Loucy (cell line): ENCODE measurements at regions not wholly inside any gene's neighbourhood (a gene's known extent, or its start where the extent isn't known, plus 50 kb on each side); places are given as distances from the start of the nearest gene placed in this dataset.
"Not testable (repeated sequence)": the region's sequence is repeated elsewhere in the genome, so short reads cannot be mapped to it uniquely, and the experiment has no call there.

Source experiments
- H2AFZ ChIP-seq: fragments of 200-600 bp; sonication (generic); 2 replicates; pipeline ENCODE4 v1.6.0; 2016; ENCODE audit warnings: antibody characterized with exemption, mild to moderate bottlenecking, low read length, moderate library complexity
- H3F3A ChIP-seq: fragments of 200-600 bp; 2 replicates; pipeline ENCODE4 v1.6.0; 2016; ENCODE audit warnings: antibody characterized with exemption, low read depth, mild to moderate bottlenecking
- H3K27me3 ChIP-seq: fragments of 200-600 bp; sonication (generic); 2 replicates; pipeline ENCODE4 v1.6.1; 2014; ENCODE audit warnings: low read length, mild to moderate bottlenecking; ENCODE audit not compliant: insufficient read depth, poor library complexity, severe bottlenecking
- H3K36me3 ChIP-seq: fragments of 200-600 bp; sonication (generic); 2 replicates; pipeline ENCODE4 v1.6.1; 2016; ENCODE audit warnings: low read length; ENCODE audit not compliant: insufficient read depth
- H3K4me1 ChIP-seq: fragments of 200-600 bp; sonication (generic); 2 replicates; pipeline ENCODE4 v1.5.1; 2014; ENCODE audit warnings: low read length, mild to moderate bottlenecking; ENCODE audit not compliant: insufficient read depth, poor library complexity, severe bottlenecking
- H3K4me2 ChIP-seq: fragments of 200-600 bp; sonication (generic); 2 replicates; pipeline ENCODE4 v1.6.0; 2014; ENCODE audit warnings: antibody characterized with exemption, low read length, low read depth, mild to moderate bottlenecking; ENCODE audit not compliant: poor library complexity, severe bottlenecking
- H3K4me3 ChIP-seq: fragments of 200-600 bp; sonication (generic); 2 replicates; pipeline ENCODE4 v1.5.1; 2014; ENCODE audit warnings: low read length, mild to moderate bottlenecking, mixed read lengths; ENCODE audit not compliant: poor library complexity, severe bottlenecking
- H3K79me2 ChIP-seq: fragments of 200-600 bp; sonication (generic); 2 replicates; pipeline ENCODE4 v1.6.1; 2014; ENCODE audit warnings: low read length; ENCODE audit not compliant: insufficient read depth
- H3K9ac ChIP-seq: fragments of 200-600 bp; sonication (generic); 2 replicates; pipeline ENCODE4 v1.6.0; 2014; ENCODE audit warnings: mild to moderate bottlenecking, low read depth, low read length, moderate library complexity; ENCODE audit not compliant: poor library complexity, severe bottlenecking
- H3K9me2 ChIP-seq: fragments of 200-600 bp; sonication (generic); replicated peaks from 2 replicates; pipeline ENCODE4 v1.6.1; 2016; ENCODE audit warnings: low read depth, low read length, mixed read lengths
- H3K9me3 ChIP-seq: fragments of 200-600 bp; sonication (generic); 2 replicates; pipeline ENCODE4 v1.6.1; 2014; ENCODE audit warnings: mild to moderate bottlenecking, antibody characterized with exemption, low read length, low read depth; ENCODE audit not compliant: insufficient read depth
- H4K20me1 ChIP-seq: fragments of 200-600 bp; sonication (generic); 2 replicates; pipeline ENCODE4 v1.6.0; 2014; ENCODE audit warnings: antibody characterized with exemption, low read length, mild to moderate bottlenecking; ENCODE audit not compliant: insufficient read depth, poor library complexity, severe bottlenecking
- EZH2phosphoT487 ChIP-seq: fragments of 200-600 bp; IDR thresholded peaks from 2 replicates; pipeline ENCODE4 v1.6.1; 2018; ENCODE audit warnings: antibody characterized with exemption, mild to moderate bottlenecking, moderate library complexity, borderline replicate concordance
- TF ChIP-seq, protein P1 (sequence below): fragments of 200-600 bp; sonication (generic); conservative IDR thresholded peaks from 2 replicates; pipeline ENCODE4 v1.5.1; 2014; ENCODE audit warnings: mild to moderate bottlenecking, antibody characterized with exemption, low read length

DNA sequence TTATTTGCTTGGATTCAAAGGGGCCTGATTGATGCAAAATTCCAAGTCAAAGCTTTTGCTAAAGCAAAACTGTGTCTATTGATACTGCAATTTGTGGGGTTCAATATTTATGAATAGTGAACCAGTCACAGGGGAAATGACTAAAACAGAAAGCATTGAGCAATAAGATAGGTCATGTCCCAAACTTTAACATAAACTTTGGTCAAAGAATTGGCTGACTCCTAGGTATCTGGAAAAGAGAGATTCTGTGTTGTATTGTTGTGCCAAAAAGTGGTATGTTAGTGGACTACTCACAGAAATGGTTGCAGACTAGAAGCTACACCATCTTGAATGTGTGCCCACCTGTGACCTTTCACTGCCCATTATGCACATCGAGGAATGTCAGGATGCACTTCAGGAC, 585.5 kb upstream of the RGMB start:
- no peaks in the 10 kb centered on the region for H3K27me3 ChIP-seq
- no peak overlapping the region for H2AFZ ChIP-seq
- no peaks in the 10 kb centered on the region for H3K9me2 ChIP-seq
- no peaks in the 10 kb centered on the region for H3K4me1 ChIP-seq
- H4K20me1 ChIP-seq: no peaks in the 10 kb centered on the region
- H3K4me3 ChIP-seq: no peak overlapping the region
- TF ChIP-seq, protein P1, sequence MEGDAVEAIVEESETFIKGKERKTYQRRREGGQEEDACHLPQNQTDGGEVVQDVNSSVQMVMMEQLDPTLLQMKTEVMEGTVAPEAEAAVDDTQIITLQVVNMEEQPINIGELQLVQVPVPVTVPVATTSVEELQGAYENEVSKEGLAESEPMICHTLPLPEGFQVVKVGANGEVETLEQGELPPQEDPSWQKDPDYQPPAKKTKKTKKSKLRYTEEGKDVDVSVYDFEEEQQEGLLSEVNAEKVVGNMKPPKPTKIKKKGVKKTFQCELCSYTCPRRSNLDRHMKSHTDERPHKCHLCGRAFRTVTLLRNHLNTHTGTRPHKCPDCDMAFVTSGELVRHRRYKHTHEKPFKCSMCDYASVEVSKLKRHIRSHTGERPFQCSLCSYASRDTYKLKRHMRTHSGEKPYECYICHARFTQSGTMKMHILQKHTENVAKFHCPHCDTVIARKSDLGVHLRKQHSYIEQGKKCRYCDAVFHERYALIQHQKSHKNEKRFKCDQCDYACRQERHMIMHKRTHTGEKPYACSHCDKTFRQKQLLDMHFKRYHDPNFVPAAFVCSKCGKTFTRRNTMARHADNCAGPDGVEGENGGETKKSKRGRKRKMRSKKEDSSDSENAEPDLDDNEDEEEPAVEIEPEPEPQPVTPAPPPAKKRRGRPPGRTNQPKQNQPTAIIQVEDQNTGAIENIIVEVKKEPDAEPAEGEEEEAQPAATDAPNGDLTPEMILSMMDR: no peak
- no peak for TF ChIP-seq EZH2phosphoT487
- no peaks in the 10 kb centered on the region for H3K9me3 ChIP-seq
- no peaks in the 10 kb centered on the region for H3K79me2 ChIP-seq
- no peak overlapping the region for H3K4me2 ChIP-seq
- H3K36me3 ChIP-seq: no peaks in the 10 kb centered on the region
- no peak overlapping the region for H3K9ac ChIP-seq
- H3F3A ChIP-seq: no peaks in the 10 kb centered on the region

DNA sequence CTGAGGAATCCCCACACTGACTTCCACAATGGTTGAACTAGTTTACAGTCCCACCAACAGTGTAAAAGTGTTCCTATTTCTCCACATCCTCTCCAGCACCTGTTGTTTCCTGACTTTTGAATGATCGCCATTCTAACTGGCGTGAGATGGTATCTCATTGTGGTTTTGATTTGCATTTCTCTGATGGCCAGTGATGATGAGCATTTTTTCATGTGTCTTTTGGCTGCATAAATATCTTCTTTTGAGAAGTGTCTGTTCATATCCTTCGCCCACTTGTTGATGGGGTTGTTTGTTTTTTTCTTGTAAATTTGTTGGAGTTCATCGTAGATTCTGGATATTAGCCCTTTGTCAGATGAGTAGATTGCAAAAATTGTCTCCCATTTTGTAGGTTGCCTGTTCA, 583.1 kb upstream of the RGMB start:
- not testable (repeated sequence) for H3K79me2 ChIP-seq, H3K9me2 ChIP-seq, H4K20me1 ChIP-seq, H3K9me3 ChIP-seq, H3F3A ChIP-seq, H3K4me3 ChIP-seq, H3K9ac ChIP-seq, H3K36me3 ChIP-seq, H2AFZ ChIP-seq, H3K4me2 ChIP-seq, H3K4me1 ChIP-seq, H3K27me3 ChIP-seq

DNA sequence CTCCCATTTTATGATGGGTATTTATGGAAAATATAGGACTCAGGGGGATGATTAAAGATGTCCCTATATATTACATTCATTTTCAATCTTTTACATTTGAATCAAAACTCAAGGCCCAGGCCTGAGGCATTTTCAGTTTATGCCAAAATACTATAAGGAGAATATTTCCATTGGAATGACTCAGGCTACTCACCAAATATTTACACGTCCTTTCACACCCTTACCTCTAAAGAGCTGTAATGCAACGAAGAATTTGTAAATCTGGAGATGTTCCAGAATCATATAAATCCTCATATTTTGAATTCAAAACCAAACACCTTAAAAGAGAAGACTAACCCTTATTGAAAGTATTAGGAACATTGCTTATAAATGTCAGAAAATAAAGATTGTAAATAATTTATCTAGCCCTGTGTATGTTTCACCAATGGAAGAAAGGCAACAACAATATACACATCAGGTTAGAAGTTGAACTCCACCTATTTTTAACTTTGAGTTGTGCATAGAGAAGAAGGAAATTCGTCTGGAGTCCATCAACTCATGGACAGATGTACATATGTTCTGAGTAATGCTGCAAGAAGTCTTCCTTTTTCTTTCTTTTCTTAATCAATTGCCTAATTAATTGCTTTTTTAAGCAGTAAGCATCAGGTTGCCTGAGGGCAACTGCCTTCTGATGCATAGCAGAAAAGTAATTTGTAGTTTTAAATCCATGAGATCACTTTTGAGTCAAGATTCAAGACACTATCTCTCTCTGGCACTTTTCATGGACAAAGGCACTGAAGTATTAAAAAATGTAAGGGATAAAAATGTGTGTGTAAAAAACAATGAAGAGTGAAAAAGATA, 579.3 kb upstream of the RGMB start:
- TF ChIP-seq EZH2phosphoT487: no peak
- TF ChIP-seq, protein P1: no peak
- H3K9me3 ChIP-seq: no peaks in the 10 kb centered on the region
- no peaks in the 10 kb centered on the region for H3K27me3 ChIP-seq
- H3K79me2 ChIP-seq: no peaks in the 10 kb centered on the region
- no peak overlapping the region for H3K4me3 ChIP-seq
- H3K36me3 ChIP-seq: no peaks in the 10 kb centered on the region
- no peak overlapping the region for H3K4me2 ChIP-seq
- no peaks in the 10 kb centered on the region for H3F3A ChIP-seq
- H3K9me2 ChIP-seq: no peaks in the 10 kb centered on the region
- no peak overlapping the region for H2AFZ ChIP-seq
- no peaks in the 10 kb centered on the region for H3K4me1 ChIP-seq
- no peak overlapping the region for H3K9ac ChIP-seq
- no peaks in the 10 kb centered on the region for H4K20me1 ChIP-seq
